GM21619 (cell line): ENCODE measurements at regions not wholly inside any gene's neighbourhood (a gene's known extent, or its start where the extent isn't known, plus 50 kb on each side); places are given as distances from the start of the nearest gene placed in this dataset.
"Not testable (repeated sequence)": the region's sequence is repeated elsewhere in the genome, so short reads cannot be mapped to it uniquely, and the experiment has no call there.

Experiments
- ATAC-seq: cut with Tn5 transposase; IDR thresholded peaks from one replicate; pipeline ENCODE4 v1.9.1; 2021; ENCODE audit not compliant: unreplicated experiment

DNA sequence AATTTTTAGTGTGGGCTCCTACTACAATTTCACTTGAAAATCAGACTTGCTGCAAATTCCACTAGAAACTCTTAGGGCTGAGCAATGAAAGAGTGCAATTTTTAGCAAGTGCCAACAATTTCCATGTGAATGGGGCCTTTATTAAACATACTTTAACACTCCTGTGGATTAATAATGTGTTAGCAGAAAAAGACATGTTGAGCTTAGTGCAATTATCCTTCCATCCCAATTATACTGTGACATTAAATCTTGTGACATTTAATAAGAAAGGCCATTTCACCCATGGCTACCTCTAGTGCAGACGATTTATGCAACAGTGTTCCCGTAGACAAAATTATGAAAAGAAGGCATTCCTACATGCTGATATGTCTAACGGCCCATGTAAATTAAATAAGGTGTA, 639.7 kb downstream of the STK39 start:
- no peak for ATAC-seq

GRCh38 chr2:167607211-167607610, 640.2 kb downstream of the STK39 start:
- ATAC-seq: no peak

GRCh38 chr2:167602122-167602521, 645.3 kb downstream of the STK39 start:
- no peak for ATAC-seq

DNA sequence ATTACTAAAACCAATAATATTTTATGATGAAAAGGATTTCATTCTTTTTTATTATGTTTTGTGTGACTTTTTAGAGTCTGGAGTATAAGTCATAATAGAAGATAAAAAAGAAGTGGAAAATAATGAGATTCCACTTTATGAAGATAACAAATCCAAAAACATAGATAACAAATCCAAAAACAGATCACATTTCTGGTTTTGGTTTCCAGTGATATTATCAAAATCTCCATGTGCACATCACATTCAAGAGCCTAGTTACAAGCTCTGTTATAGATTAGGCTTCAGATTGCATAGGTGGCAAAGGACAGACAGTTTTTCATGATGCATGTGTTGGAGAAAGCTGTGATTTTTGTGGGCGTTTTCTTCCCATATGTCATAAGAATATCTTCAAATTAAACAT, 648.2 kb downstream of the STK39 start:
- ATAC-seq: no peak

DNA sequence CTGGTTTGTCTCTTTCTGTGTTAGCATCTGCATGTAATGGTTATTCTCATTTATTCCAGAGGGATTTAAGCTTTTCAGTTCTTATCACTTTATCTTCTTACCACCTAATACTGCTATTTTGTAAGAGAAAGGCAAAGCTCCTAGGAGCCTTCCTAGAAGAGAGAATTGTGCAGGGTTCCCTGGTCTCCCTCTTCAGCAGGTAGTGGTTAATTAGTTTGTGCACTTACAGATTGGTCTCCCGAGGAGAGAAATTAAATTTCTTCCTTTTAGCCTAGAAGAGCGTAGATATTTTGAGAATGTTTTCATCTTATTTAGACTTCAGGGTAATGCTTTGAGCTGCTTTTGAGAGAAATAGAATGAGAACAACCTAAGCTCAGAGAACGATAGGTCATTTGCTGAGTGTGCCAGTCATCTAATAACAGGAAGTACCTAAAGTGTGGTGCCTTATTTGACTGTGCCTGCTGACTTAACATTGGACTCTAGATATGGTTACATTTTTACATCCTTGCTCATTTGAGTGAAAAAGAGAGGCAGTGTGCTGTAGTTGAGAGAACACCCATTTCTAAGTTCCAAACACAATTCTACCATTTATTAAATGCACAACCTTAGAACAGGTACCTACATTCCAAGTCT, 651.4 kb downstream of the STK39 start:
- peak; percentile 92 for ATAC-seq

DNA sequence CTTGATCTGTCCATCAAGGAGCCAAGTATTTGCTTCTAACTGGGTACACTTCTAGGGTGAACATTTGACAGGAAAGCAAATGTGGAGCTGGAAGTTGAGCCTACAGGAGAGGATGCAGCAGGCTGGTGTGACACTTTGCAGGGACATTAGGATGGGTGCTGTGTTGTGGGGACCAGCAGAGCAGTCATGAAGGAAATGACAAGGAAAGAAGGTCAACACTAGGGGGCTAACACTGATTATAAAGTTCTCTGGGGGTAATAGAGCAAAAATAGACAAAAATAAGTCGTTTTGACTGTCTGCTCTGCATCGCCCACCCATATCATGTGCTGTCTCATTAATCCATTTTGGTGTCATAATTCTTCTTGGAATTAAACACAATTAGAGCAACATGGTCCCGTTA, 652.4 kb downstream of the STK39 start:
- ATAC-seq: no peak

- no peak for ATAC-seq
Measured at GRCh38 chr2:167592441-167592840, 655.0 kb downstream of the STK39 start.

- ATAC-seq: no peak
Measured at GRCh38 chr2:167582619-167583018, 664.8 kb downstream of the STK39 start.

GRCh38 chr2:167581961-167582574, 665.3 kb downstream of the STK39 start:
- no peak for ATAC-seq

DNA sequence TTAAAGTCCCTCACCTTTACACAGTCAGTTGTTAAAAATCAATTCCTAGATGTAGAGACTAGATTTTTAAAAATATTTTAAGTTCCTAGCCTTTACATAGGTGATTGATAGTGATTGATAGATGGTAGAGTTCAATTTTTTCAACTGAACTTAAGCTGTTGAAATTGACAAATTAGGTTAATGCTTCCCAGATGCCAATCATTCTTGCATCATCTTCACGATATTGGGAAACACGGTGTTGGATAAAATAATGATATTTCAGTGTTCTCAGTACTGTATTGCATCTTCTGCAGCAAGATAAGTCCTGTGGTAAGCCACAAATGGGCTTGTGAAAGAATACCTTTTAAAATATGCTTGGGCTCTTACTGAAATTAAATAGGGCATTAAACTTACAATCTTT, 667.6 kb downstream of the STK39 start:
- no peak for ATAC-seq

- ATAC-seq: no peak
Measured at GRCh38 chr2:167575276-167575675, 672.1 kb downstream of the STK39 start.

DNA sequence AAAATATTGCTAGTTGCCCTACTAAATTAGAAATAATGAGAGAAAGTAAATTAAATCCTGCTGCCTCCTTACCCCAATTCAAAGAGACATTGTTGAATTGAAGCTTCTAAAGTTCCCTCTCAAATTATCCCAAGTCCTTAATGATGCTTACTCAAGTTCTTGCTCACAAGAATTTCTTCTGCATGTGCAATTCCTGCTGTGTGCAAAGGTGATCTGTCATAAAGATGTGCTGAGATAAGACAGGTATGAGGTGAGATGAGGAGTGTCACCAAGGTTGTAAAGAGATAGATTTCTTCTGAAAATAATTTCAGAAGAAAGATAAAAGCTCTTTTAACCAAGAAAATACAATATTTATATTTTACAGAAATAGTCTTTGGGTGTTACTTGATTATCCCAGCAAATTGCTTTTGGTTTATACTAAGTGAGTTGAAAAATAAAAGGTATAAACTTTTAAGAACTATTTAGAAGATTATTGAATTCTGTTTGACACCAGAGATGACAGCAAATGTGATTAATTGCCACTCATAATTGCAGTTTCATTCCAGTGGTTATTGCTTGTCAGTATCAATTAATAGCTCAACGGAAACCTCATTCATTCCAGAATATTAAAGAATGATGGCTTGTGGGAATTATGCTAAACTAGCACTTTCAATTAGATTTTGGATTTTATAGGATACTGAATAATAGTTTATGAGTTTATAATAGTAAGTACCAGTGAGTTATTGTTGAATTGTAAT, 674.3 kb downstream of the STK39 start:
- ATAC-seq: no peak

DNA sequence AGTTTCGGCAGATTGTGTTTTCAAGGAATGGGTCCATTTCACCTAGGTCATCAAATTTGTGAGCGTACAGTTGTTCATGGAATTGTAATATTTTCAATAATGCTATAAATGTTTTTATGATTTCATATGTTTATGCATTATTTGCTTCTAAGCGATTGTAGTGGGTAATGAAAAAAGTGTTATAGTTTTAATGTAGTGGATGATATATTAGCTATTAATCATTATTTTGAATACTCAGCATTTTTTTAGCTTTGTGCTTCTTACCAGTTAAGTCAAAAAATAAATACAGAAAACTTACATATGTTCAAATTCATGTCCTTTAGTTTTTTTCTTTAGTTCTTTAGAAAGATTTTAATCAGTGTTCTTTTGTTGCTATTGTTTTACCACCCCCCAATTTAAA, 677.0 kb downstream of the STK39 start:
- ATAC-seq: no peak

- not testable (repeated sequence) for ATAC-seq
Measured at GRCh38 chr2:167563885-167564619, 675.8 kb downstream of the XIRP2 start.

DNA sequence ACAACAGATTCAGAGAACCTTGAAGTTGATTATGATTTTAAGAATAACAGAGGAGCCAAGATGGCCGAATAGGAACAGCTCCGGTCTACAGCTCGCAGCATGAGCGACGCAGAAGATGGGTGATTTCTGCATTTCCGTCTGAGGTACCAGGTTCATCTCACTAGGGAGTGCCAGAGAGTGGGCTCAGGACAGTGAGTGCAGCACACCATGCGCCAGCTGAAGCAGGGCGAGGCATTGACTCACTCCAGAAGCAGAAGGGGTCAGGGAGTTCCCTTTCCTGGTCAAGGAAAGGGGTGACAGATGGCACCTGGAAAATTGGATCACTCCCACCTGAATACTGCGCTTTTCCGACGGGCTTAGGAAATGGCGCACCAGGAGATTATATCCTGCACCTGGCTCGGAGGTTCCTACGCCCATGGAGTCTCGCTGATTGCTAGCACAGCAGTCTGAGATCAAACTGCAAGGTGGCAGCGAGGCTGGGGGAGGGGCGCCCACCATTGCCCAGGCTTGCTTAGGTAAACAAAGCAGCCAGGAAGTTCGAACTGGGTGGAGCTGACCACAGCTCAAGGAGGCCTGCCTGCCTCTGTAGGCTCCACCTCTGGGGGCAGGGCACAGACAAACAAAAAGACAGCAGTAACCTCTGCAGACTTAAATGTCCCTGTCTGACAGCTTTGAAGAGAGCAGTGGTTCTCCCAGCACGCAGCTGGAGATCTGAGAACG, 670.2 kb downstream of the XIRP2 start:
- ATAC-seq: not testable (repeated sequence)

- no peak for ATAC-seq
Measured at GRCh38 chr2:167555098-167555720, 666.9 kb downstream of the XIRP2 start.

DNA sequence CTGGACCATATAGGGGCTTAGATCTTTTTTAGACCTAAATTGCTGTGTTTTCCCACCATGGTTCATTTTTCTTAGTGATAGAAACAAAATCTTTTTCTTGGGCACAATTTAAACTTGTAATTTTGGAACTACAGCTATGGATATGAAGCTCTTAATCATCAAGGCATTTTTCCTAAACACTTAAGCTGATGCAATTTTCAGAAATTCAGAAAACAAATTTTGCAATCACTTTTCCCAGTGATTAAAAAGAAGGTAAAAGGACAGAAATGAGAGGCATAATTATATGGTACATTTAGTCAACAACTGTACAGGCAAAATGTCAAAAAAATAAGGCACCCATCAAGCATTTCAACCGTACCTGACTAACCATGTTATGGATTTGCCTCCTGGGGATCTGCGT, 665.4 kb downstream of the XIRP2 start:
- ATAC-seq: no peak

- no peak for ATAC-seq
Measured at GRCh38 chr2:167551416-167551815, 663.1 kb downstream of the XIRP2 start.

- no peak for ATAC-seq
Measured at GRCh38 chr2:167550448-167550847, 662.2 kb downstream of the XIRP2 start.

DNA sequence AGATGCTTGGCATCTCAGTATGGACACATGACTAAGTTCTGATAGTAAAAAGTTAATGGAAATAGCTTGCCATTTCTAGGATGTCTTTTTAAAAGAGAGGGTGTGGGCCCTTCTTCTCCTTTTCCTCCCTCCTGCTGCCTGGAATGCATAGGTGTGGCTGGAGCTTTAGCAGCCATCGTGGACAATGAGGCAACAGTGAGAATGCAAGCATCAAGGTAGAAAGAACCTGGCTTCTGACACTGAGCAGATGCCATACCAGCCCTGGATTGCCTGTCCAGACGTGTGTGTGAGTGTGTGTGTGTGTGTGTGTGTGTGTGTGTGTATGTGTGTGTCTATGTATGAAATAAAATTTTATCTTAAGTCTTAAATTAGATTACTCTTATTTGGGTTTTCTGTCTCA, 660.1 kb downstream of the XIRP2 start:
- no peak for ATAC-seq

GRCh38 chr2:167544602-167545001, 656.3 kb downstream of the XIRP2 start:
- no peak for ATAC-seq
